GM12864 (cell line): ENCODE measurements at regions not wholly inside any gene's neighbourhood (a gene's known extent, or its start where the extent isn't known, plus 50 kb on each side); places are given as distances from the start of the nearest gene placed in this dataset.

ENCODE experiments used
- DNase-seq: peaks from one replicate; pipeline ENCODE4 v3.0.0-alpha.2; 2011; ENCODE audit warnings: low read depth
- H3K4me3 ChIP-seq: 2 replicates; pipeline ENCODE4 v1.5.1; 2011; ENCODE audit warnings: mild to moderate bottlenecking, low read depth, low read length, control low read depth
- TF ChIP-seq, protein P1 (sequence below): IDR thresholded peaks from 2 replicates; pipeline ENCODE4 v1.5.1; 2011; ENCODE audit warnings: low read depth, mild to moderate bottlenecking, moderate library complexity, low read length, control low read depth, inconsistent platforms; ENCODE audit errors: missing control alignments

DNA sequence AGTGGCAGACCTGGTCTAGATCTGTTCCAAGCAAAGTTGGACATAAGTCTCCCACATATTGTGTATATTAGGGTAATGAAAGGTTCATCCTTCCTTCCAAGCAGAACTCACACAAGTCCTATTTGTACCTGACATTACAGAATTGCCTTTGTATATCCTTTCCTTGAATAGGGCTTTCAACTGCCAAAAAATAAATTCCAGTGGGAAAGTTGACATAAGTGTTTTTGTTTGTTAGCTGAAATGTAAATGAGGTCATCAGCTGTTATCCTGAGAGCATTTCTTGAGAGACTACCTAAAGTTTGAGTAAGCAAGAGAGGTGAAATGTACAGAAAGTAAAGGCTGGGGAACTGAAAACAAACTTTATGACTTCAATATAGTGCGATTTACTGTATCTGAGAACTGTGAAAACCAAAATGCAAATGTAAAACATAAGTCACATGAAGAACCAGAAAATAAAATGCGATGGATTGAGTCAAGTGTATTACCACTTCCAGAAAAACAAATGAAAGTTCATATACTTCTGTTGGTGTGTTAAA, 527.3 kb upstream of the SEMA3D start:
- no peak for DNase-seq
- TF ChIP-seq, protein P1, sequence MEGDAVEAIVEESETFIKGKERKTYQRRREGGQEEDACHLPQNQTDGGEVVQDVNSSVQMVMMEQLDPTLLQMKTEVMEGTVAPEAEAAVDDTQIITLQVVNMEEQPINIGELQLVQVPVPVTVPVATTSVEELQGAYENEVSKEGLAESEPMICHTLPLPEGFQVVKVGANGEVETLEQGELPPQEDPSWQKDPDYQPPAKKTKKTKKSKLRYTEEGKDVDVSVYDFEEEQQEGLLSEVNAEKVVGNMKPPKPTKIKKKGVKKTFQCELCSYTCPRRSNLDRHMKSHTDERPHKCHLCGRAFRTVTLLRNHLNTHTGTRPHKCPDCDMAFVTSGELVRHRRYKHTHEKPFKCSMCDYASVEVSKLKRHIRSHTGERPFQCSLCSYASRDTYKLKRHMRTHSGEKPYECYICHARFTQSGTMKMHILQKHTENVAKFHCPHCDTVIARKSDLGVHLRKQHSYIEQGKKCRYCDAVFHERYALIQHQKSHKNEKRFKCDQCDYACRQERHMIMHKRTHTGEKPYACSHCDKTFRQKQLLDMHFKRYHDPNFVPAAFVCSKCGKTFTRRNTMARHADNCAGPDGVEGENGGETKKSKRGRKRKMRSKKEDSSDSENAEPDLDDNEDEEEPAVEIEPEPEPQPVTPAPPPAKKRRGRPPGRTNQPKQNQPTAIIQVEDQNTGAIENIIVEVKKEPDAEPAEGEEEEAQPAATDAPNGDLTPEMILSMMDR = no peak
- H3K4me3 ChIP-seq = no peak overlapping the region

DNA sequence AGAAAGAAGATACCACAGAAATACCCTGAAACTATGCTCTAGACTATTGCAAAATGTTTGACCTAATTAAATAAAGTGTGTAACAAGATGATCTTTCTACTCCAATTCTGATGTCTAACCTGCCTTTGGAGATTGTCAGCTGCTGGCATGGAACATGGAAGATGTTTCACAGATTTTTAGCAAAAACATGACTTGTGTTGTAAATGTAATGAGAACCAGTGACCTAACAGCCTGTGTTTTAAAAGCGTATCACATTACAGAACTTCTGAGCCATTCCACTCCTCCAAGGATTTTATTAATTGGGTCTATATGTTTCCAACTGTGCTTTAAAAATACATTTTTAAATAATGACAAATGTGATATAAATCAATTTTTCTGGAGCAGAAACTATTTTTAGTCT, 526.3 kb upstream of the SEMA3D start:
- no peak overlapping the region for H3K4me3 ChIP-seq
- TF ChIP-seq, protein P1 = no peak
- DNase-seq = no peak

DNA sequence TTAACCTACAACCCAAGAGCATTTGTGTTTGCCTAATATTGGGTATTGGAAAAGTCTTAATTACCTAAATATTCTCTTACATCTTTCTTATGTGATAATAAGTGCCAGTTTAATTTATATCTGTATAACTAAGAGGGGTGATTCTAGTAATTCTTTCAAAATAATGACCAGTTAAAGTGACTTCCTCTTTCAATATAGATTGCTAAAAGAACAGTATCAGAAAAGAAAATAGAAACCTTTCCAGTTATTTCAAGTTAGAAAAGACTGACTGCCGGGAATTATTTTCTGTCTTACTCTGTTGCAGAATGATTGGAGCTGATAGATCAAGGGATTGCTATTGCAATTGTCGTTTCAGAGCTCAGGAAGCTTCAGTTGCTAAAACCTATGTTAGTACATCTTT, 525.0 kb upstream of the SEMA3D start:
- H3K4me3 ChIP-seq = no peak overlapping the region
- TF ChIP-seq, protein P1 = no peak
- DNase-seq = no peak

DNA sequence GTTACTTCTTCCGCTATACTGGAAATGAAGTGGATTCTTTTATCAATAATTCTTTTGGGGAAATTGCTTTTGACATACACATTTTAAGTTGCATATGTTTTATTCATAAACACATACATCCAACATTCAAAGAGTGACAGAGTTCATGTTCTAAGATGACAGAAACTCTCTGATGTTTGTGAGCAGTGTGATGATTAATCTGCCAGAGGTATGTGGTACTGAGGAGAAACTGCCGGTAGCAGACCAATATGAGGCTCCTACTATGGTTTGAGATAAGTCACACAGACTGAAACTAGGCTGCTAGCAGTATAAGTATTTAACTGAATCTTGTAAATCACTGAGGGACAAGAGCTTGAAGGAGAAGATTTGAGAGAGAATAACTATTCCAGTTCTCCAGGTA, 524.1 kb upstream of the SEMA3D start:
- TF ChIP-seq, protein P1 = no peak
- no peak overlapping the region for H3K4me3 ChIP-seq
- DNase-seq = no peak

DNA sequence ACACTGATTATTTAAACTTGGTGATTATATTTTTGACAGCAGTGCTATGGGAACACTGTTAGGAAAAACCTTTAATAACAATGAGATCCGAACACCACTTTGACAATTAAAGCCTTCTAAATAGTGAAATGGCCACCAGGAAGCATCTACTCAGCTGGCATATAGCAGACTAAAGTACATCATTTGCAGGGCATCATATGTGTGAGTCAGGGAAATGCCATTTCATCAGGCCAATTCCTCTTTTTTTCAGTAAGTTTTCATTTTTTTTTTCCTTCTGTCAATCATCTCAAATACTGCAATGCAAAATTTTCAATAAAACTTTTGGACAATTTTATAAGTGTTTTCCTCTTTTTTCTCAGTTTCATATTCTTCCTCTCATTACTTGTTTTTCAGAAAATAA, 521.4 kb upstream of the SEMA3D start:
- no peak for DNase-seq
- H3K4me3 ChIP-seq = no peak overlapping the region
- TF ChIP-seq, protein P1 = no peak

DNA sequence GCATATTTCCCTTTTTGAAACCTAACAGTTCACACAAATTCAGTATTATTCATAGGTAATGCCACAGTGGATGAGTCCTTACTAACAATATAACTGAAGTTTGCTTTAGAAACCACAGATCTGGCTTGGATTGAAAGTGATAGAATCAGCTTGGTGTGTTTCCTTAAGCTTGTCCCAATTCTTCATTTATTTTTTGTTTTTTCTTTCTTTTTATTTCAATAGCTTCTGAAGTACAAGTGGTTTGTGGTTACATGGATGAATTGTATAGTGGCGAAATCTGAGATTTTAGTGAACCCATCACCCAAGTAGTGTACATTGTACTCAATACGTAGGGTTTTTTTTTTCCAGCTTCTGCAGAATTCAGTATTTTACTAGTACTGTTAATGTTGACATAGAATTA, 518.2 kb upstream of the SEMA3D start:
- H3K4me3 ChIP-seq = no peak overlapping the region
- no peak for DNase-seq
- TF ChIP-seq, protein P1 = no peak

DNA sequence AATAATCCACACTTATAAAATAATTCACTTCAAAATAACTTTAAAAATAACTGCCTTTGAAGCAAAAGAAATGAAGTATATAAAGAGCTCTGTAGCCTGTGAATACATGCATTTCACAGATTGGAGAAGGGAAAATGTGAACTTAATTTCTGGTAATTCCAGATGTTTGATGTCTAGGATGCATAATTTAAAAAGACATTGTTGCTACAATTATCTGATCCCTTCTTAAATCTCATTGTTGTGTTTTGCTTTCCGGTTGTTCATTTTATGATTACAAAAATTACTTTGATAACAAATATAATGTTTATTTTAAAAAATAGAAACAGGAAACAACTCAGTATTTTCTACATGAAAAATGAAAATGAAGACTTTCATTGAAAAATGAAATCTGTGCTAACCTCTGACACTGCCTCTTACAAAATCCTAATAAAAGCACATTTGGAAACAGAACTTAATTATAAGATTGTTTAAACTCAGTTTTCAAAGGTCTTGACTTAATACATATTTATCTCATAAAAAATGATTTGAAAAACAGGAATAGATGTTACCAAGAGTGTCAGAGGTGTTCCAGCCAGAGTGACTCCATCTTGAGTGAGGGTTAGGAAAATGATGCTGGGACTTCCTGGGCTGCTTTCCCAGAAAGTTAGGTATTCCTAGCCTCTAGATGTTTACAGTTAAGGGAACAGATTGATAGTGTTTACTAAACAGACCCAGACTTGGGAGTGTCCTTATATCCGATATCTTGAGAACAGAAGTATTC, 516.6 kb upstream of the SEMA3D start:
- DNase-seq = no peak
- H3K4me3 ChIP-seq = no peak overlapping the region

More for the DNA sequence above, 516.6 kb upstream of the SEMA3D start:
- TF ChIP-seq, protein P1 = no peak
